HEK293T (cell line): ENCODE measurements at regions not wholly inside any gene's neighbourhood (a gene's known extent, or its start where the extent isn't known, plus 50 kb on each side); places are given as distances from the start of the nearest gene placed in this dataset.

Experiments
- FOXM1 ChIP-seq: fragments of 450-650 bp; IDR thresholded peaks from 2 replicates; pipeline ENCODE4 v1.6.1; 2017; ENCODE audit warnings: mild to moderate bottlenecking, borderline replicate concordance
- NFRKB ChIP-seq: fragments of 450-650 bp; IDR thresholded peaks from 2 replicates; pipeline ENCODE4 v1.6.1; 2016; ENCODE audit warnings: mild to moderate bottlenecking, moderate library complexity

- TF ChIP-seq NFRKB (no peak), FOXM1 (no peak)
Observed at GRCh38 chr16:76796978-76797377, 394.0 kb upstream of the MON1B start.
